ENCODE measurements at regions not wholly inside any gene's neighbourhood (a gene's known extent, or its start where the extent isn't known, plus 50 kb on each side); places are given as distances from the start of the nearest gene placed in this dataset.
"Not testable (repeated sequence)": the region's sequence is repeated elsewhere in the genome, so short reads cannot be mapped to it uniquely, and the experiment has no call there.

DNA sequence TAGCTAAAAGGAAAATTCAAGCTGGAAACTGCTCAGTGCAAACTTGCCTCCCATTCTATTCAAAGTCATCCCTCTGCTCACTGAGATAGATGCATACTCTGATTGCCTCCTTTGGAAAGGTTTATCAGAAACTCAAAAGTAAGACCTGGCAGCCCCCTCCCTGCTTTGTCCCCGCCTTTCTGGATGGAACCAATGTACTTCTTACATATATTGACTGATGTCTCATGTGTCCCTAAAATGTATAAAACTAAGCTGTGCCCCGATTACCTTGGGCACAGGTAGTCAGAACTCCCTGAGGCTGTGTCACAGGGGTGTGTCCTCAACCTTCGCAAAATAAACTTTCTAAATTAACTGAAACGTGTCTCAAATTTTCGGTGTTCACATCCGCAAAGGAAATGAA is 229.1 kb upstream of the PRSS16 start:
- TF ChIP-seq, protein P1, sequence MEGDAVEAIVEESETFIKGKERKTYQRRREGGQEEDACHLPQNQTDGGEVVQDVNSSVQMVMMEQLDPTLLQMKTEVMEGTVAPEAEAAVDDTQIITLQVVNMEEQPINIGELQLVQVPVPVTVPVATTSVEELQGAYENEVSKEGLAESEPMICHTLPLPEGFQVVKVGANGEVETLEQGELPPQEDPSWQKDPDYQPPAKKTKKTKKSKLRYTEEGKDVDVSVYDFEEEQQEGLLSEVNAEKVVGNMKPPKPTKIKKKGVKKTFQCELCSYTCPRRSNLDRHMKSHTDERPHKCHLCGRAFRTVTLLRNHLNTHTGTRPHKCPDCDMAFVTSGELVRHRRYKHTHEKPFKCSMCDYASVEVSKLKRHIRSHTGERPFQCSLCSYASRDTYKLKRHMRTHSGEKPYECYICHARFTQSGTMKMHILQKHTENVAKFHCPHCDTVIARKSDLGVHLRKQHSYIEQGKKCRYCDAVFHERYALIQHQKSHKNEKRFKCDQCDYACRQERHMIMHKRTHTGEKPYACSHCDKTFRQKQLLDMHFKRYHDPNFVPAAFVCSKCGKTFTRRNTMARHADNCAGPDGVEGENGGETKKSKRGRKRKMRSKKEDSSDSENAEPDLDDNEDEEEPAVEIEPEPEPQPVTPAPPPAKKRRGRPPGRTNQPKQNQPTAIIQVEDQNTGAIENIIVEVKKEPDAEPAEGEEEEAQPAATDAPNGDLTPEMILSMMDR (IDR thresholded peaks at IDR 0.05; ENCODE audit: insufficient read depth, low read depth, low read length): not testable (repeated sequence)
- not testable (repeated sequence) for TF ChIP-seq EZH2 (IDR thresholded peaks at IDR 0.05; ENCODE audit: insufficient read depth, low read length)

All from astrocyte (in vitro differentiated cells and primary cell).